ENCODE measurements at regions not wholly inside any gene's neighbourhood (a gene's known extent, or its start where the extent isn't known, plus 50 kb on each side); places are given as distances from the start of the nearest gene placed in this dataset.
"Not testable (repeated sequence)": the region's sequence is repeated elsewhere in the genome, so short reads cannot be mapped to it uniquely, and the experiment has no call there.

DNA sequence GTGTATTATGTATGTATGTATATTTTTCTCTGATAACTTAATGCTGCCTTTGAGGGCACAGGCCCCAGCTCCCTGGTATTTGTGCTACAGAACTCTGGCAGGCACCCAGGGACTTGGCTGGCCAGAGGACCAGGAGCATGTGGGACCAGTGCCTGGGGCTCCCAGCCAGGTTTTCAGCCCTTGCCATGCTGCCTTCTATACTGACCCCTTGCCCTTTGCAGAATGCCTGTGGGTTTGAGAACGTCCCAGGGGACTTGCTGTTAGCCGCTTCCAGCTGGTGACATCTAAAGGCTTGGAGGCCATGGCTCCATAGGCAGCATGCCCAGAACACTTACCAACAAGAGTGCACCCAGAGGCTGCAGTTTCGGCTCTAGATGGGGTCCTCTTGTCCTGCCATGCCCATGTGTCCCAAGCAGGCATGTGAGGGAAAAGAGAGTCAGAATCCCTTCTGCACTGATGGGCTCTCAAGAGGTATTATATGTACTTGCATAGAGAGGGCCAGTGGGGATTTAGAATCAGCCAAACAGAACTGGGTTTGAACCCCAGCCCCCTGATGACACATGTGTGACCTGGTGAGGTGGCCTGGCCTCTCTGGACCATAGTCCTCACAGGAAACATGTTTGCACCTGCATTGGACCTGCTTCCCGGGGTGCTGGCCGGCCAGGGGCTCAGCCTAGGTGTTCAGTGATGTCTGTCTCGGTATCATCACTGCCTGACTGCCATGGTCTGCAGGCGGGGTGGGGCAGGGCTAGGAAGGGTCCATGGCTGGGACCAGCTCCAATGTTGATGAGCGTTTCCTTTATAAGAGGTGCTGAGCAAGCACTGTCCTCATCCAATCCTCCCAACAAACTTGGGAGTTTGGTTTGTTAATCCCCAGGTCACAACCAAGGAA is 119.2 kb upstream of the FHL2 start:
- Histone ChIP-seq H3K36me3 (ENCODE audit: control insufficient read depth, insufficient read depth, low read length, severe bottlenecking) (no peaks in the 10 kb centered on the region), H3K9me3 (ENCODE audit: control insufficient read depth, low read length) (no peaks in the 10 kb centered on the region), H3K27me3 (replicated peaks; ENCODE audit: control insufficient read depth, insufficient read depth, low read length) (no peaks in the 10 kb centered on the region), H3K9ac (ENCODE audit: low read length) (no peak overlapping the region), H3K4me3 (ENCODE audit: low read length) (no peak overlapping the region), H3K4me1 (ENCODE audit: control insufficient read depth, insufficient read depth, low read length) (peaks cover 15% of the 10 kb centered on the region)
- peak; percentile 75 for DNase-seq (ENCODE audit: low read depth)

- H3K27me3 ChIP-seq (replicated peaks; ENCODE audit: control insufficient read depth, insufficient read depth, low read length) = no peaks in the 10 kb centered on the region
- no peaks in the 10 kb centered on the region for H3K36me3 ChIP-seq (ENCODE audit: control insufficient read depth, insufficient read depth, low read length, severe bottlenecking)
- no peak overlapping the region for H3K4me3 ChIP-seq (ENCODE audit: low read length)
- DNase-seq (ENCODE audit: low read depth) = no peak
- peaks cover 22% of the 10 kb centered on the region for H3K4me1 ChIP-seq (ENCODE audit: control insufficient read depth, insufficient read depth, low read length)
- H3K9ac ChIP-seq (ENCODE audit: low read length) = no peak overlapping the region
- H3K9me3 ChIP-seq (ENCODE audit: control insufficient read depth, low read length) = no peaks in the 10 kb centered on the region
These were observed 116.9 kb upstream of the FHL2 start for GRCh38 chr2:105515581-105516415.

- peaks cover 24% of the 10 kb centered on the region for H3K4me1 ChIP-seq (ENCODE audit: control insufficient read depth, insufficient read depth, low read length)
- H3K4me3 ChIP-seq (ENCODE audit: low read length) = no peak overlapping the region
- no peaks in the 10 kb centered on the region for H3K27me3 ChIP-seq (replicated peaks; ENCODE audit: control insufficient read depth, insufficient read depth, low read length)
- no peak for DNase-seq (ENCODE audit: low read depth)
- H3K9me3 ChIP-seq (ENCODE audit: control insufficient read depth, low read length) = no peaks in the 10 kb centered on the region
- H3K9ac ChIP-seq (ENCODE audit: low read length) = no peak overlapping the region
- no peaks in the 10 kb centered on the region for H3K36me3 ChIP-seq (ENCODE audit: control insufficient read depth, insufficient read depth, low read length, severe bottlenecking)
These were observed 115.7 kb upstream of the FHL2 start for GRCh38 chr2:105514576-105514975.

DNA sequence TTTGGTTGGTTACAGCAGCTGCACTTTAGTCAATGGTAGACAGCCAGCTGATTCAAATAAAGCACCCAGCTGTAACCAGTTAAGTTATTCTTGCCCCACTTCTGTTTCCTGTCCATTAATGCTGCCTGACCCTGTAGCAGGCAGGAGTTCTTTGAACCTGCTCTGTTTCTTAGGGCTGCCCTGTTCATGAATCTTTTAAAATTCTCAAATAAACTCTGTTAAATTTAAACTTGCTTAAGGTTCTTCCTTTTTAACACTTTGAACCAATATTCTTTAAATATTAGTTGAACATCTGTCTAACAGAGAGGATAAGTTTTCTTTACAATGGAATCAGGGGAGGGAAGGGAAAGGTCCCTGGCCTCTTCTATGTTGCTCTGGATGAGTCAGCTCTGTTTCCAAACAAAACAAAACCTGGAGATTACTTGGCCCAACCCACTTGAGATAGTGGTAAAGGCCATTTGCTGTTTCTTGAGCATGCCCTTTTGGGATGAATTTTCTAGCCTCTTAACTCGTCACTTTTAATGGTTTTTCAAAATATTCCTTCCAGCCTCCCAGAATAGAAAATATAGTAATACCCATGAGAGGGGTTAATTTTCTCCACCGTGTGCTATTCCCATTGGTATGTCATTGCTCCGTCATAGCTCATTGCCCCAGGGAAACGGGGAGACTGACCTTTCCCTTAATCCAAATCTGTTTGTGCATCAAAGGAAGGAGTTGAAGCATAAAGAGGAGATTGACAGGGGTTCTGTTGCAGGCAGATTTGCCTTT is 112.1 kb upstream of the FHL2 start:
- DNase-seq (ENCODE audit: low read depth) = no peak
- Histone ChIP-seq H3K9ac (ENCODE audit: low read length) (no peak overlapping the region), H3K36me3 (ENCODE audit: control insufficient read depth, insufficient read depth, low read length, severe bottlenecking) (no peaks in the 10 kb centered on the region), H3K4me1 (ENCODE audit: control insufficient read depth, insufficient read depth, low read length) (peaks cover 9% of the 10 kb centered on the region), H3K27me3 (replicated peaks; ENCODE audit: control insufficient read depth, insufficient read depth, low read length) (no peaks in the 10 kb centered on the region), H3K9me3 (ENCODE audit: control insufficient read depth, low read length) (no peaks in the 10 kb centered on the region), H3K4me3 (ENCODE audit: low read length) (no peak overlapping the region)

- Histone ChIP-seq H3K9me3 (ENCODE audit: control insufficient read depth, low read length) (no peaks in the 10 kb centered on the region), H3K4me1 (ENCODE audit: control insufficient read depth, insufficient read depth, low read length) (peaks cover 9% of the 10 kb centered on the region), H3K4me3 (ENCODE audit: low read length) (no peak overlapping the region), H3K36me3 (ENCODE audit: control insufficient read depth, insufficient read depth, low read length, severe bottlenecking) (no peaks in the 10 kb centered on the region), H3K27me3 (replicated peaks; ENCODE audit: control insufficient read depth, insufficient read depth, low read length) (no peaks in the 10 kb centered on the region), H3K9ac (ENCODE audit: low read length) (no peak overlapping the region)
- DNase-seq (ENCODE audit: low read depth) = no peak
These were observed 110.6 kb upstream of the FHL2 start for GRCh38 chr2:105509269-105510086.

DNA sequence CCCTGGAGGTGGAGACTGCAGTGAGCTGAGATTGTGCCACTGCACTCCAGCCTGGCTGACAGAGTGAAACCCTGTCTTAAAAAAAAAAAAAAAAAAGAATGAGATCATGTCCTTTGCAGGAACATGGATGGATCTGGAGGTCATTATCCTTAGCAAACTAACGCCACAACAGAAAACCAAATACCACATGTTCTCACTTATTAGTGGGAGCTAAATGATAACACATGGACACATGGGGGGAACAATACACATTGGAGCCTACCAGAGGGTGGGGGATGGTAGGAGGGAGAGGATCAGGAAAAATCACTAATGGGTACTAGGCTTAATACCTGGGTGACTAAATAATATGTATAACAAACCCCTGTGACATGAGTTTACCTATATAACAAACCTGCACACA is 108.0 kb upstream of the FHL2 start:
- H3K9me3 ChIP-seq (ENCODE audit: control insufficient read depth, low read length); H3K27me3 ChIP-seq (replicated peaks; ENCODE audit: control insufficient read depth, insufficient read depth, low read length); H3K36me3 ChIP-seq (ENCODE audit: control insufficient read depth, insufficient read depth, low read length, severe bottlenecking); H3K9ac ChIP-seq (ENCODE audit: low read length); H3K4me1 ChIP-seq (ENCODE audit: control insufficient read depth, insufficient read depth, low read length); DNase-seq (ENCODE audit: low read depth); H3K4me3 ChIP-seq (ENCODE audit: low read length): not testable (repeated sequence)

- Histone ChIP-seq H3K4me3 (ENCODE audit: low read length) (no peak overlapping the region), H3K4me1 (ENCODE audit: control insufficient read depth, insufficient read depth, low read length) (no peaks in the 10 kb centered on the region), H3K9me3 (ENCODE audit: control insufficient read depth, low read length) (no peaks in the 10 kb centered on the region), H3K36me3 (ENCODE audit: control insufficient read depth, insufficient read depth, low read length, severe bottlenecking) (no peaks in the 10 kb centered on the region), H3K27me3 (replicated peaks; ENCODE audit: control insufficient read depth, insufficient read depth, low read length) (no peaks in the 10 kb centered on the region), H3K9ac (ENCODE audit: low read length) (no peak overlapping the region)
- peak; percentile 71 for DNase-seq (ENCODE audit: low read depth)
These were observed 105.6 kb upstream of the FHL2 start for GRCh38 chr2:105504459-105504858.

GRCh38 chr2:105502625-105503334 is 103.9 kb upstream of the FHL2 start:
- no peak overlapping the region for H3K4me3 ChIP-seq (ENCODE audit: low read length)
- no peaks in the 10 kb centered on the region for H3K27me3 ChIP-seq (replicated peaks; ENCODE audit: control insufficient read depth, insufficient read depth, low read length)
- H3K36me3 ChIP-seq (ENCODE audit: control insufficient read depth, insufficient read depth, low read length, severe bottlenecking) = no peaks in the 10 kb centered on the region
- no peaks in the 10 kb centered on the region for H3K9me3 ChIP-seq (ENCODE audit: control insufficient read depth, low read length)
- peaks cover 4% of the 10 kb centered on the region for H3K4me1 ChIP-seq (ENCODE audit: control insufficient read depth, insufficient read depth, low read length)
- H3K9ac ChIP-seq (ENCODE audit: low read length) = no peak overlapping the region
- no peak for DNase-seq (ENCODE audit: low read depth)

DNA sequence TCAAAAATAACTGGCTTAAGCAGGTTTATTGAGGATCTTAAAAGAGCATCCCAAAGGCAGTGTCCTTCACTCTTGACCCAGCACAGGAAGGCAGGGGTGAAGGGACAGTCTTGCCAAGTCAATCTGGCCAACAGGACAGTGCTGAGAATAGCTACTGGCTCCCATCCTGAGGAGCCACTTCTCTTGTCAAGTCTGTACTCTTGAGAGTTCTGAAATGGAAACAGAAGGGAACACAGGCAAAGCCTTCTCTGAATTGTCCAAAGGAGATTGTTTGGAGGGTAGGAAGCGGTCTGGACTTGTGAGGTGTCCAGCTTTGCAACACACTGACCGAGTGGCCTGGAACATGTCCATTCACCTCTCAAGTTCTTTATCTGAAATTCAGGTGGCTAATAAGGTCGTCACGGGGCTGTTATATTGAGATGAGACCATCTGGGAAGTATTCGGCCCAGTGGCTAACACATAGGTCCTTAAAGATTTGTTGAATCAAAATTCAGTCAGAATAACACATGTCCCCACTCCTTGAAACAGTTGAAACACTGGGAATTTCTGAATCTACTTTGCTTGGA is 99.5 kb upstream of the FHL2 start:
- no peaks in the 10 kb centered on the region for H3K36me3 ChIP-seq (ENCODE audit: control insufficient read depth, insufficient read depth, low read length, severe bottlenecking)
- peaks cover 6% of the 10 kb centered on the region for H3K27me3 ChIP-seq (replicated peaks; ENCODE audit: control insufficient read depth, insufficient read depth, low read length)
- H3K4me1 ChIP-seq (ENCODE audit: control insufficient read depth, insufficient read depth, low read length) = peaks cover 12% of the 10 kb centered on the region
- H3K4me3 ChIP-seq (ENCODE audit: low read length) = no peak overlapping the region
- no peak overlapping the region for H3K9ac ChIP-seq (ENCODE audit: low read length)
- H3K9me3 ChIP-seq (ENCODE audit: control insufficient read depth, low read length) = peaks cover 6% of the 10 kb centered on the region
- DNase-seq (ENCODE audit: low read depth) = no peak

DNA sequence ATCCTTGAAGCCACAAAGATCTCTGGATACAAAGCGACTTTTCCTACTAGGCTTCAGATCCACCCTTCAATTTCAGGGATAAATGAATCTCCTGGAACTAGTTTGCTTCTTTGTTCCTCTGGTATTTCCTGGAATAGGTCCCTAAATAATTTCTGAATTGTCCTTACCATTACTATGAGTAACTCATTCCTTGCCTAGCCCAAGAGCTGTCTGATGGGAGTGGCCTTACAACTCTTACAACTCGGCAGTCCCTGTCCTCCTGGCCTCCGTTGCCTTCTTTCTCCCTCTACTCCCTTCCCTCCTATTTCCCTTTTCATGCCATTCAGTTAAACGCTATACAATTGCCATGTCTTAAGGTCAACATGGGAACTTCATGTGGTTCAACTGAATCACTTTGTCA is 98.2 kb upstream of the FHL2 start:
- peaks cover 12% of the 10 kb centered on the region for H3K4me1 ChIP-seq (ENCODE audit: control insufficient read depth, insufficient read depth, low read length)
- no peaks in the 10 kb centered on the region for H3K36me3 ChIP-seq (ENCODE audit: control insufficient read depth, insufficient read depth, low read length, severe bottlenecking)
- H3K9me3 ChIP-seq (ENCODE audit: control insufficient read depth, low read length) = peaks cover 19% of the 10 kb centered on the region
- no peak overlapping the region for H3K4me3 ChIP-seq (ENCODE audit: low read length)
- no peak for DNase-seq (ENCODE audit: low read depth)
- peaks cover 6% of the 10 kb centered on the region for H3K27me3 ChIP-seq (replicated peaks; ENCODE audit: control insufficient read depth, insufficient read depth, low read length)
- H3K9ac ChIP-seq (ENCODE audit: low read length) = peak overlapping the region; percentile 61
